HEK293 (cell line): ENCODE measurements at regions not wholly inside any gene's neighbourhood (a gene's known extent, or its start where the extent isn't known, plus 50 kb on each side); places are given as distances from the start of the nearest gene placed in this dataset.

Experiments used
- CTCF ChIA-PET: fragments of 350-600 bp; formaldehyde crosslinking; extraction: SDS; loops from one replicate; lab custom pipeline; 2021; ENCODE audit warnings: antibody characterized with exemption; lab: Yijun Ruan, JAX
- POLR2A ChIA-PET: fragments of 300-600 bp; formaldehyde crosslinking; extraction: SDS; loops from one replicate; lab custom pipeline; 2020; ENCODE audit warnings: antibody characterized with exemption, inconsistent platforms; lab: Yijun Ruan, JAX
- H3K27ac ChIP-seq: fragments of 200-500 bp; sonication (Bioruptor generic); 2 replicates; pipeline ENCODE4 v1.5.1; 2014; ENCODE audit warnings: low read depth, low read length, control low read depth, inconsistent platforms; ENCODE audit errors: extremely low read depth
- H3K36me3 ChIP-seq, 2 experiments: fragments of 200-500 bp in 1 of 2; sonication (Bioruptor generic) in 1 of 2; 1 replicate in 1 of 2; 2 replicates in 1 of 2; pipeline ENCODE4 v1.5.1; 2014 to 2017; ENCODE audit warnings: inconsistent platforms in 2 of 2, low read length in 2 of 2; ENCODE audit not compliant: control insufficient read depth in 2 of 2, insufficient read depth in 1 of 2
- H3K4me1 ChIP-seq: fragments of 200-500 bp; sonication (Bioruptor generic); 2 replicates; pipeline ENCODE4 v1.5.1; 2014; ENCODE audit warnings: mild to moderate bottlenecking, low read length, inconsistent platforms; ENCODE audit not compliant: control insufficient read depth, insufficient read depth
- H3K4me3 ChIP-seq: 2 replicates; pipeline ENCODE4 v1.5.1; 2011; ENCODE audit warnings: low read depth, mild to moderate bottlenecking, control low read depth, low read length, moderate library complexity
- H3K9me3 ChIP-seq: fragments of 200-500 bp; sonication (Bioruptor generic); 2 replicates; pipeline ENCODE4 v1.5.1; 2014; ENCODE audit warnings: low read depth, low read length, inconsistent platforms; ENCODE audit not compliant: control insufficient read depth, insufficient read depth
- AEBP2 ChIP-seq: fragments of 450-650 bp; formaldehyde crosslinking; IDR thresholded peaks from 2 replicates; pipeline ENCODE4 v1.5.1; 2016; ENCODE audit warnings: missing biosample characterization, missing genetic modification characterization, borderline replicate concordance
- GLI4 ChIP-seq: fragments of 450-650 bp; formaldehyde crosslinking; IDR thresholded peaks from 2 replicates; pipeline ENCODE4 v1.5.1; 2016; ENCODE audit warnings: missing biosample characterization, missing genetic modification characterization
- GLIS1 ChIP-seq: fragments of 450-650 bp; formaldehyde crosslinking; IDR thresholded peaks from 2 replicates; pipeline ENCODE4 v1.5.1; 2016; ENCODE audit warnings: missing biosample characterization, missing genetic modification characterization
- HIC1 ChIP-seq: fragments of 450-650 bp; formaldehyde crosslinking; IDR thresholded peaks from 2 replicates; pipeline ENCODE4 v1.5.1; 2016; ENCODE audit warnings: missing biosample characterization, missing genetic modification characterization
- HOXA7 ChIP-seq: sonication (generic); formaldehyde crosslinking; IDR thresholded peaks from 2 replicates; pipeline ENCODE4 v1.8.1; 2022; ENCODE audit warnings: missing genetic modification reagents, borderline replicate concordance
- PRDM6 ChIP-seq: fragments of 450-650 bp; formaldehyde crosslinking; IDR thresholded peaks from 2 replicates; pipeline ENCODE4 v1.5.1; 2017; ENCODE audit warnings: missing biosample characterization, missing genetic modification characterization
- SALL2 ChIP-seq: fragments of 450-650 bp; formaldehyde crosslinking; IDR thresholded peaks from 2 replicates; pipeline ENCODE4 v1.5.0; 2017; ENCODE audit warnings: missing biosample characterization, mild to moderate bottlenecking, missing genetic modification characterization, borderline replicate concordance
- TCF7L2 ChIP-seq: IDR thresholded peaks from 2 replicates; pipeline ENCODE4 v1.6.1; 2011; ENCODE audit warnings: low read depth, mild to moderate bottlenecking, inconsistent platforms, low read length, moderate library complexity, borderline replicate concordance
- WT1 ChIP-seq: fragments of 450-650 bp; formaldehyde crosslinking; IDR thresholded peaks from 2 replicates; pipeline ENCODE4 v1.5.1; 2016; ENCODE audit warnings: missing biosample characterization, missing genetic modification characterization
- ZNF10 ChIP-seq: fragments of 450-650 bp; formaldehyde crosslinking; IDR thresholded peaks from 2 replicates; pipeline ENCODE4 v1.5.1; 2017; ENCODE audit warnings: missing biosample characterization, missing genetic modification characterization
- ZNF140 ChIP-seq: fragments of 450-650 bp; formaldehyde crosslinking; IDR thresholded peaks from 2 replicates; pipeline ENCODE4 v1.5.1; 2016; ENCODE audit warnings: missing biosample characterization, missing genetic modification characterization
- ZNF16 ChIP-seq: fragments of 450-650 bp; formaldehyde crosslinking; IDR thresholded peaks from 2 replicates; pipeline ENCODE4 v1.5.1; 2016; ENCODE audit warnings: low read depth, missing biosample characterization, missing genetic modification characterization
- ZNF169 ChIP-seq: fragments of 450-650 bp; formaldehyde crosslinking; IDR thresholded peaks from 2 replicates; pipeline ENCODE4 v1.5.1; 2016; ENCODE audit warnings: missing biosample characterization, missing genetic modification characterization
- ZNF248 ChIP-seq: fragments of 450-650 bp; formaldehyde crosslinking; IDR thresholded peaks from 2 replicates; pipeline ENCODE4 v1.5.1; 2017; ENCODE audit warnings: missing biosample characterization, missing genetic modification characterization
- ZNF26 ChIP-seq: fragments of 450-650 bp; formaldehyde crosslinking; IDR thresholded peaks from 2 replicates; pipeline ENCODE4 v1.5.1; 2016; ENCODE audit warnings: missing biosample characterization, missing genetic modification characterization
- ZNF280D ChIP-seq: fragments of 450-650 bp; formaldehyde crosslinking; IDR thresholded peaks from 2 replicates; pipeline ENCODE4 v1.5.1; 2016; ENCODE audit warnings: missing biosample characterization, missing genetic modification characterization
- ZNF302 ChIP-seq: fragments of 450-650 bp; formaldehyde crosslinking; IDR thresholded peaks from 2 replicates; pipeline ENCODE4 v1.5.1; 2016; ENCODE audit warnings: missing biosample characterization, missing genetic modification characterization, low read depth
- ZNF473 ChIP-seq: fragments of 450-650 bp; formaldehyde crosslinking; IDR thresholded peaks from 2 replicates; pipeline ENCODE4 v1.5.1; 2017; ENCODE audit warnings: missing biosample characterization, missing genetic modification characterization
- ZNF514 ChIP-seq: fragments of 450-650 bp; formaldehyde crosslinking; IDR thresholded peaks from 2 replicates; pipeline ENCODE4 v1.5.1; 2016; ENCODE audit warnings: missing biosample characterization, missing genetic modification characterization
- ZNF529 ChIP-seq: fragments of 450-650 bp; formaldehyde crosslinking; IDR thresholded peaks from 2 replicates; pipeline ENCODE4 v1.5.1; 2017; ENCODE audit warnings: missing genetic modification characterization, missing biosample characterization; ENCODE audit not compliant: insufficient replicate concordance
- ZNF610 ChIP-seq: fragments of 450-650 bp; formaldehyde crosslinking; IDR thresholded peaks from 2 replicates; pipeline ENCODE4 v1.5.1; 2016; ENCODE audit warnings: missing biosample characterization, missing genetic modification characterization, borderline replicate concordance
- ZNF747 ChIP-seq: fragments of 450-650 bp; formaldehyde crosslinking; IDR thresholded peaks from 2 replicates; pipeline ENCODE4 v1.5.1; 2016; ENCODE audit warnings: missing biosample characterization, missing genetic modification characterization

GRCh38 chr11:80414181-80415165, 973.6 kb upstream of the TENM4 start:
- no peaks in the 10 kb centered on the region for H3K9me3 ChIP-seq
- ChIA-PET CTCF (no interaction called here), POLR2A (no interaction called here)
- no peak overlapping the region for H3K4me3 ChIP-seq
- no peaks in the 10 kb centered on the region for H3K4me1 ChIP-seq
- H3K36me3 ChIP-seq, result no peaks in the 10 kb centered on the region
- TF ChIP-seq ZNF747 (tag by site-specific recombination) (no peak), ZNF10 (tag by site-specific recombination) (no peak)
- TF ChIP-seq, all 188 proteins: peak for 0
- no peak overlapping the region for H3K27ac ChIP-seq

GRCh38 chr11:80412604-80413003, 971.8 kb upstream of the TENM4 start:
- TF ChIP-seq ZNF16, result no peak
- TF ChIP-seq ZNF514 (tag by site-specific recombination), result no peak
- no peak for TF ChIP-seq ZNF529 (tag by site-specific recombination)
- no peak for TF ChIP-seq HIC1
- no peak for TF ChIP-seq TCF7L2
- no peak for TF ChIP-seq WT1 (tag by site-specific recombination)
- TF ChIP-seq GLIS1 (tag by site-specific recombination), result no peak
- TF ChIP-seq PRDM6 (tag by site-specific recombination), result no peak
- no peak for TF ChIP-seq ZNF169 (tag by site-specific recombination)
- TF ChIP-seq HOXA7, result no peak
- TF ChIP-seq ZNF140 (tag by site-specific recombination), result no peak
- no peak for TF ChIP-seq ZNF248 (tag by site-specific recombination)
- TF ChIP-seq ZNF302, result no peak
- TF ChIP-seq GLI4 (tag by site-specific recombination), result no peak
- no peak for TF ChIP-seq ZNF26 (tag by site-specific recombination)
- H3K4me3 ChIP-seq, result no peak overlapping the region
- H3K27ac ChIP-seq, result no peak overlapping the region
- ChIA-PET POLR2A (no interaction called here), CTCF (no interaction called here)
- no peaks in the 10 kb centered on the region for H3K36me3 ChIP-seq
- no peaks in the 10 kb centered on the region for H3K4me1 ChIP-seq
- no peaks in the 10 kb centered on the region for H3K9me3 ChIP-seq

- Histone ChIP-seq H3K36me3 (no peaks in the 10 kb centered on the region), H3K4me1 (no peaks in the 10 kb centered on the region), H3K4me3 (no peak overlapping the region), H3K9me3 (no peaks in the 10 kb centered on the region), H3K27ac (no peak overlapping the region)
- CTCF ChIA-PET, result no interaction called here
- POLR2A ChIA-PET, result no interaction called here
- TF ChIP-seq ZNF473 (no peak), ZNF610 (tag by site-specific recombination) (no peak), SALL2 (no peak), ZNF280D (tag by site-specific recombination) (no peak), AEBP2 (no peak)
These were observed 952.4 kb upstream of the TENM4 start for GRCh38 chr11:80393210-80393609.
